HG03565 (cell line): ENCODE measurements at regions not wholly inside any gene's neighbourhood (a gene's known extent, or its start where the extent isn't known, plus 50 kb on each side); places are given as distances from the start of the nearest gene placed in this dataset.

Source experiments
- ATAC-seq: cut with Tn5 transposase; IDR thresholded peaks from one replicate; pipeline ENCODE4 v1.9.1; 2021; ENCODE audit warnings: mild to moderate bottlenecking, moderate library complexity; ENCODE audit not compliant: unreplicated experiment

- ATAC-seq: no peak
Measured at GRCh38 chr1:80059940-80060339, 1053.4 kb upstream of the ADGRL4 start.

DNA sequence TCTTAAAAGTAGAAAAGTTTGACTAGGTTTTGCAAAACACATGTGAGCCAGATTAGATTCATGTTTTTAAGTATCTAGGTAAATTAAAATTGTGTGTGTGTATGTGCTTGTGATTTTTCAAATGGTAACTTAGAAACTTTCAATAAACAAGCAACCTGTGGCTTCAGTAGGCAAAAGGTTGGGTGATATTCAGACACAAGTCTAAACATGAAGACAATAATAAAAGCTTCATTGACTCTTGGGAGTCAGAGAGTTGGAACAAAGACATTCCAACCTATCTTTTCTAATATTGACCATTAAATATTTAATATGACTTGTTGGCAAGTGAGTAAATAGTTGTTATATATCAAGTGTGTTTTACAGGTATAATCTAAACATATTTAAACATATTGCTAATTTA is 1049.6 kb upstream of the ADGRL4 start:
- ATAC-seq: no peak

GRCh38 chr1:80054129-80054528 is 1047.6 kb upstream of the ADGRL4 start:
- ATAC-seq: no peak

DNA sequence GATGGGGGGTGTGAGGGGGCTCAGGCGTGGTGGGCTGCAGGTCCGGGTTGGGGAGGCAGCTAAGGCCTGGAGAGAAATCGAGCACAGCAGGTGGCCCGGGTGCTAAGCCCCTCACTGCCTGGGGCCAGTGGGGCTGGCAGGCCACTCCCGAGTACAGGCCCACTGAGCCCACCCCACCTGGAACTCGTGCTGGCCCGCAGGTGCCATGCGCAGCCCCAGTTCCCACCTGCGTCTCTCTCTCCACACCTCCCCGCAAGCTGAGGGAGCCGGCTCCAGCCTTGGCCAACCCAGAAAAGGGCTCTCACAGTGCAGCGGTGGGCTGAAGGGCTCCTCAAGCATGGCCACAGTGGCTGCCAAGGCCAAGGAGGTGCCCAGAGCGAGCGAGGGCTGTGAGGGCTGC is 1047.1 kb upstream of the ADGRL4 start:
- no peak for ATAC-seq

DNA sequence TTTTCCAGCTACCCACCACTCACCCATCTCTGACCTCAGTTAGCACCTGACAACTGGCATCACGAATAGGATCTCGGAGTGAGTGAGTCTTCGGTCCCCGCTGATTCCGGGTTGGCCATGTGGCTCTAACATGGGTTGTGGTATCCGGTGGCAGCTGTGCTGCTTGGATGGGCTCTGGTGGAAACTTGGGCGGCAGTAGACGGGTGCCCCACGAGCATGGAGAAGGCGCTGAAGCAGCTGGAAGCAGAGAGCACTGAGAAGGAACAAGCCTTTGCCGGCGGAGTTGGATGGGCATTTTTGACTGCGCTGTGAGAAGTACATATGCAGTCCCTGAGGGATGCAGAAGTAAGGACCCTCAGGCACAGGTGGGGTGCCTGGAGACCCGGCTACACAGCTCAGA is 1044.0 kb upstream of the ADGRL4 start:
- ATAC-seq: no peak

DNA sequence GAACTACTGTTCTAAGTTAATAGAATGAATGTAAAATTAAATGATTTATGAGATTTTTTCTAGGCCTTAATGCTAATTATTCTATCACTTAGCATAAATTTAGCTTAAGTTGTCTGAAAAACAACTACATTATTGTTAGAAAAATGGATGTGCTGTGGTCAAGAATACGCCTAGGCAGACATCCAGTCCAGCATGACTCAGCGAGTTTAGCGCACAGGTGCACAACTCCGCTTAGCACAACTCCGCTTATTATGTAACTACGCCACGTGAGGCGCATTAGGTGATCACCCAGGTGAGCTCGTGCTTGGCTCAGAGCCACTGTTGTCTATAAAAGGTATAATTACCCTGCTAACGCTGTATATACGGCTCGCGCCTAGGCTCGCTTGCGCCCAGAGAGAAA is 1043.6 kb upstream of the ADGRL4 start:
- no peak for ATAC-seq

DNA sequence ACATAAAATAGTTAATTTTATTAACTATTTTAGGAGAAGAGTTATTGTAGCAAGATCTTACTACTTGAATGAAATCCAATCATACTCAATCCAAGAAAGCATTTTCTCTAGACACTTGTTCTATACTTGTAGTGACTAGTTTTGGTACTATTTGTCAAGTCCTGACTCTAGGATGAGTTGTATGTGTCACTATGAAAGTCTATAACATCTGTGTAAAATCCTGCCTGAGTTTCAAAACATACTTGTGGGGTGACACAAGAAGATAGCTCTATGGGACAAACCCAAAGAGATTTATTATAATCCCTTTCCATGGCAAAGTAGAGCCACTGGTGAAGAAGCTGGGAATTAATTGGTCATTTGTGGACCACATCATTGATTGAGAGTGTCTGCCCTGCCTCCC is 1042.2 kb upstream of the ADGRL4 start:
- ATAC-seq: no peak

DNA sequence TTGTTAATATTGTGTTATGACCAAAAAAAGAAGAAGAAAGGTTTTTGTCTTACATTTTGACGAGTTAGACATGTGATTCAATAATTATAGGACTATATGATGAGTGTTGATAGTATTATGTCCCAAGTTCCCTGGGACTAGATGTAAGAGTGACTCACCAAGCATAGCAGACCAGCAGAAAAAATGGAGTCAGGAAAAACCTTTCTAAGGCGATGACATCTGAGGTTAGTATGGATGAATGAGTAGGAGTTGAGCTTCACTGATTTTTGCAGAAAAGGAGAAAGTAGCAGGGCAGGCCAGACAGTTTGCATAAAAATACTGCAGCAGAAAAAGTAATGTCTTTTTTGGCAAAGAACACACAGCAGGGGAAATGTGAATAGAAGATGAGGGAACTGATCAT is 1041.3 kb upstream of the ADGRL4 start:
- ATAC-seq: no peak

DNA sequence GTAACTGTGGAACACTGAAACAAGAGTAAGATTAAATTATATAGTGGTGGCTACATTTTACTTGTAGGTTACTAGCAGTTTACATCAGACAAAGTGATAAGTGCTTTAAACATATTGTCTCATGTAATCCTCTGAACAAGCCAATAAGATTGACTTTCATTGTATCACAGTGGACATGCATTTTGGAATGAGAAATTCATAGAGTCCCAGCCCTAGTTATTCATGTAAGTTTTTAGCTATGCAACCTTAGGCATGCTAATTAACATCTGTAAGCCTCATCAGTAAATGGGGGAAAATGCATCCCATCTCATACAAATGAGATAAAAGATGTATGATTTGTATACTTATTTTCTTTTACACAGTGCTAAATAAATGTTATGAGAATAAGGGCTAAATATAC is 1038.1 kb upstream of the ADGRL4 start:
- no peak for ATAC-seq

GRCh38 chr1:80036690-80037432 is 1030.3 kb upstream of the ADGRL4 start:
- ATAC-seq: no peak

- no peak for ATAC-seq
Measured at GRCh38 chr1:80023358-80023757, 1016.8 kb upstream of the ADGRL4 start.

GRCh38 chr1:80021891-80022290 is 1015.4 kb upstream of the ADGRL4 start:
- ATAC-seq: no peak

DNA sequence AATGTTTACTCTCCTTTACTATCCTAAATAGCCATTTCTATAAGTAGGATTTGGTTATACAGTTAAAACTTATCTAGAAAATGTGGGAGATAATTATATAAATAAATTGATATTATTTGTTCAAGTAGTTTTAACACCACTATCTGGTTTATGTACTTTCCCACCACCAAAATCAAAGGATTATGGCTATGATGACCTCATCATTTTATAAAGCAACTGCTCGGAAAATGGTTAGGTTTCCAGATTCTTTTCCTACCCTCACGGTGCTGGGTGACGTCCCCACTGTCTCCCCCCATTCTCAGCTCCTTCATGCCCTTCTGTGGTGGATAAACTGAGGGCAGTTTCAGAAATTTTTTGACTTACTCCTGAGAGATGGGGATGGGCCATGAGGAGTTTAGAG is 1011.8 kb upstream of the ADGRL4 start:
- ATAC-seq: no peak

- no peak for ATAC-seq
Measured at GRCh38 chr1:80008934-80009333, 1002.4 kb upstream of the ADGRL4 start.

DNA sequence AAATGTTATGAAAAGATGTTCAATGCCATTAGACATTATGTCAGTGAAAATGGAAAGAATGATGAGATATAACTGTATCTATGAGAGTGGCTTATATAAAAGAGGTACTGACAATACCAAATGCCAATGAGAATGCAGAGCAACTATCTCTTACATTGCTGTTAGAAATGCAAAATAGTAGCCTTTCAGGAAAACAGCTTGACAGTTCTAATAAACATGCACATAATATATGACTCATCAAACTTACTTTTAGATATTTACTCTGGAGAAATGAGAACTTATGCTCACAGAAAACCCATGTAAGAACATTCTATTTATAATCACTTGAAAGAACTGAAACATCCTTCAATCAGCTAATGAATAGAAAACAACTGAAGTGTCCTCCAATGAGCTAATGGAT is 996.7 kb upstream of the ADGRL4 start:
- no peak for ATAC-seq

DNA sequence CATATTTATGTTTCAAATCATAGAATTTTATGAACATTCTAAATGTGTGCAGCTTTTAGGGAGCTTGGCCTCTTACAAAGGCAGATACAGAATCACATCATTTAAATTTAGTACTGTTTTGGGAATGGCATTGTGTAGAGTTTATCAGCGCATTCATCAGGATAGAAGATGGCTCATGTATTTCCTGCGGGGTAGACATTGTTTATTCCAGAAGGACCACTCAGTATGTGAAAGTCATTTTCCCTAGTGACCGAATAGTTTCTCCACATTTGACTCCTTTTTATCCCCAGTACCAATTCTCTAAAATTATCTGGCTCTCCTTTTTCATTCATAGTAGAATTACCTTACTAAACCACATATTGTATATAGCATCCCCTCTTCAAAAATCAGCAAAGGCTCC is 981.9 kb upstream of the ADGRL4 start:
- ATAC-seq: no peak

- ATAC-seq: no peak
Measured at GRCh38 chr1:79982211-79982610, 975.7 kb upstream of the ADGRL4 start.

GRCh38 chr1:79981481-79981880 is 975.0 kb upstream of the ADGRL4 start:
- ATAC-seq: no peak

GRCh38 chr1:79979346-79979745 is 972.8 kb upstream of the ADGRL4 start:
- no peak for ATAC-seq

GRCh38 chr1:79976287-79976686 is 969.8 kb upstream of the ADGRL4 start:
- ATAC-seq: no peak

DNA sequence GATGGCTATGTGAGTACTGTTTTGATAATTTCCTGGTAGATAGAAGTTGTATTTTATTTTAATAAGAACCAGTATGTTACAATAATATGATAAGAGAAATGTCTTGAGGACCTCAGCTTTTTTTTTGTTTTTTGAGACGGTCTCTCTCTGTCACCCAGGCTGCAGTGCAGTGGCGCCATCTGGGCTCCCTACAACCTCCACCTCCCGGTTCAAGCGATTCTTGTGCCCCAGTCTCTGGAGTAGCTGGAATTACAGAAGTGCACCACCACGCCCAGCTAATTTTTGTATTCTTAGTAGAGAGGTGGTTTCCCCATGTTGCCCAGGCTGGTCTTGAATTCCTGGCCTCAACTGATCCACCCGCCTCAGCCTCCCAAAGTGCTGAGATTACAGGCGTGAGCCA is 968.1 kb upstream of the ADGRL4 start:
- no peak for ATAC-seq

- no peak for ATAC-seq
Measured at GRCh38 chr1:79969886-79970285, 963.4 kb upstream of the ADGRL4 start.

- ATAC-seq: no peak
Measured at GRCh38 chr1:79966438-79966837, 959.9 kb upstream of the ADGRL4 start.
